Cardiac fibroblast (primary cell): ENCODE measurements at regions not wholly inside any gene's neighbourhood (a gene's known extent, or its start where the extent isn't known, plus 50 kb on each side); places are given as distances from the start of the nearest gene placed in this dataset.

ENCODE experiments used
- DNase-seq, 2 donors: peaks; one replicate each; pipeline versions ENCODE4 v3.0.0 to v3.0.0-alpha.2; 2010; ENCODE audit warnings: low read depth in 2 of 2
- H3K4me3 ChIP-seq, 2 donors: replicated peaks in 1 of 2; 1 replicate in 1 of 2; 2 replicates in 1 of 2; pipeline ENCODE4 v1.5.1; 2011; ENCODE audit warnings: low read depth in 2 of 2, low read length in 2 of 2, mild to moderate bottlenecking in 2 of 2, moderate library complexity in 1 of 2
- CTCF ChIP-seq: IDR thresholded peaks from one replicate; pipeline ENCODE4 v1.5.1; 2011; ENCODE audit warnings: low read depth, mild to moderate bottlenecking, low read length, inconsistent platforms

GRCh38 chr6:133157995-133158394 is 83.2 kb upstream of the EYA4 start:
- no peak for TF ChIP-seq CTCF
- DNase-seq = no peak
- H3K4me3 ChIP-seq = no peak overlapping the region

GRCh38 chr6:133159255-133159795 is 81.8 kb upstream of the EYA4 start:
- DNase-seq = no peak
- no peak overlapping the region for H3K4me3 ChIP-seq
- TF ChIP-seq CTCF = no peak

GRCh38 chr6:133160536-133160935 is 80.6 kb upstream of the EYA4 start:
- no peak for DNase-seq
- TF ChIP-seq CTCF = no peak
- H3K4me3 ChIP-seq = no peak overlapping the region

GRCh38 chr6:133165235-133165634 is 75.9 kb upstream of the EYA4 start:
- DNase-seq = no peak
- no peak for TF ChIP-seq CTCF
- H3K4me3 ChIP-seq = no peak overlapping the region

- no peak for DNase-seq
- no peak for TF ChIP-seq CTCF
Observed at GRCh38 chr6:133166766-133167165, 74.4 kb upstream of the EYA4 start.

GRCh38 chr6:133169901-133170300 is 71.3 kb upstream of the EYA4 start:
- no peak for TF ChIP-seq CTCF
- no peak for DNase-seq
- no peak overlapping the region for H3K4me3 ChIP-seq

More at GRCh38 chr6:133166766-133167165, 74.4 kb upstream of the EYA4 start:
- H3K4me3 ChIP-seq = no peak overlapping the region

GRCh38 chr6:133170602-133171001 is 70.6 kb upstream of the EYA4 start:
- no peak for TF ChIP-seq CTCF
- DNase-seq = no peak
- H3K4me3 ChIP-seq = no peak overlapping the region
